ENCODE measurements at regions not wholly inside any gene's neighbourhood (a gene's known extent, or its start where the extent isn't known, plus 50 kb on each side); places are given as distances from the start of the nearest gene placed in this dataset.
A peak's percentile ranks its signal among the peaks of the same experiment; 100 is the strongest.
"Not testable (repeated sequence)": the region's sequence is repeated elsewhere in the genome, so short reads cannot be mapped to it uniquely, and the experiment has no call there.

DNA sequence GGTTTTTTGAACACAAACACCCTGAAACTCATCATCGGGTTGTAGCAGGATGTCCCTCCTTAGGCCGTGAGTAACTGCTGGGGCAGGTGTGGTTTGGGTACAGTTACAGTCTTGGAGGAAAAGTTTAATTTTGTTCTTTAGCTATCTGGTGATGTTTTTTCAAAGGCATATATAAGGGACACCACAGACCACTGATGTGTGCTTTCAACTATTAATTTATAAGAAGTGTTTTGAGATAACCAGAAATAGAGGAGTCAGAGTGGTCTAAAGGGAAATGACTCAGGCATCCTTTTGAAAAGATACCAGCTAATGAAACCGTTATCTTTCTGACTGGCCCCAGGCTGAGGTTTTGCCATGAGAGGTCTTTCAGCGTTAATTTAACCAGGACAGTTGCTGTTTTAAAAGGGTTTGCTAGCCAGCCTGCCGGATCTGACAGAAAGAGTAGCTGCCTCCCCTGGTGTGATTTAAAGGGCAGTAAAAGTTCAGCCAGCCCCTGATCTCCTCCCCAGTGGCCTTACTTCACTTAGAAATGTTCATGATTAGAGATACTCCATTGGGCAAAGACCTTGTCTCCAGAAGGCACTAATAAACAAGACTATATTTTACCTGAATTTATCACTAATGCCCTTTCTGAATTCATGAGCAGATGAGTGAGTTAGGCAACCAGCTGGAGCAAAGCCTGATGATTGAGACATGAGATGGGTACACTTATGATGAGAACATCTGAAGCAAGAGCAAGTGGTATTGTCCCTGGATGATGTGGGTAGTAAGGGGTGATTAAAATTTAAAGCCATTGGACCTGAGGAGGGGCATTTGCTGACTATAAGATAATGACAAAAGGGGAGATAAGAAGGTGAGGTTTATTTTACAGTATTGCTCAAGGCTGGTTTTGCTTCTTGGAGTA is 482.5 kb upstream of the TBL1XR1 start:
- peak; percentile 33 for DNase-seq

DNA sequence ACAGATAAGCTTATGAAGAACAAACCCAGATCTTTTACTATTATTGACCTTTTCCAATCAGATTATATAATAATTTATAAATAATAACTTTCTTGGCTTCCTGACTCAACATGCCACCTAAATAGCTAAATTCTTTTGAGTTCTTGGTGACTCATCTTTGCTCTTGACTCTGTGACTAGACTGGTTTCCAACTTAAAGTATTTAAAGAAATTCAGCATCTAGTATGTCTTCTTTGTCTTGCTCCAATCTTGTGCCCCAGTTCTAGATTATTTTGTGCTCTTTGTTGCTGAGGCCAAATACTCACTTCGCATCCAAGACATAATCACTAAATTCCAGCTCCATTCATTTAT is 483.2 kb upstream of the TBL1XR1 start:
- peak; percentile 74 for DNase-seq

DNA sequence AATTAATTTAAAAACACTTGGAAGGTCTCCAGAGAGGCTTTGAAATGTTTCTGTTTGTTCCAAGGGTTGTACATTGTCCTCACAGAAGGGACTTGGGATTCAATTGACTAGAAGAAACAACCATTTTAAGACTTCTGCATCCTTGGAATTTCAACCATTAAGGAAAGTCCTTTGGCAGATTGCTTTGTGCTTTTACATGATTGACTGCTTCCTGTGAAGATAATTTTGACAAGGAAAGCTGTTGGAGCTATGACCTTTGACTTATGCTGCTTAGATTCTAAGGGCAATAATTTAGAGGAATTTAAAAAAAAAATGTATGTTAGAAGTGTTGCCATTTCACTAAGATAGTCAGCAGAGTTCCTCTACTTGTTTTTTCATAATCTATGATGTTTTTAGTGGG is 483.9 kb upstream of the TBL1XR1 start:
- no peak for DNase-seq

DNA sequence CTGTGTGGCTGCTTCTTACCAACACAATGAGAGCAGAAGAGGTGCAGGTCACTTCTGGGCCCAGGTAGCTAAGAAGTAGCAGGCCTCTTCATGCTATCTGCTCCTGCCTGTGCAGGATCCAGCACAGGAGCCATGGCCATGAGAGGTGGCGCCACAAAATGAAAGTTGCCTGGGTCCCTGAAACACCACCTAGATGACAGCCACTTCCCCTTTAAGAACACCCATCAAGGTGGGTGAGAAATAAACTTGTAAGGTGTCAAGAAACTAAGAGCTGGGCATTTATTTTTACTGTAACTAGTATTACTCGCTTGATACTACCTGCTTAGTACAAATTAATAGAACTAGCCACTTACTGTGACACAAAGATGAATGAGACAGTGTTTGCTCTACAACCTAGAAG is 484.6 kb upstream of the TBL1XR1 start:
- no peak for DNase-seq

DNA sequence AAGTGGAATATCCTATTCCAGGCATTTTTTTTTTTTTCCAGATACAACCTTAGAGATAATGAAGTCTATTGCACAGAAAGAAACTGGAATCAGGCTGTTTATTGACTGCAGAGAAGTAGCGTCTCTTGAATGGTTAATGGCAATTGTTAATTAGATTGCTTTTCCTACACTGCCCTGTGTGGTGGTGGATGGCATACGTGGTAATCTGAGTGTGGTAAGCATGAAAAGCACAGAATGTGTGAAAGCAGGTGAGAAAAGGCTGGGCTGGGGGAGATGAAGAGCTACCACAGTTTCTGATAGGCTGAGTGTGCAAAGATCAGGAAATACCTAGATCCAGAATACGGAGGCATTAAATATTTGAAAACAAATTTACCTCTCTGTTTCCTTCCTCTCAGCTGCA is 486.3 kb upstream of the TBL1XR1 start:
- DNase-seq, result no peak

DNA sequence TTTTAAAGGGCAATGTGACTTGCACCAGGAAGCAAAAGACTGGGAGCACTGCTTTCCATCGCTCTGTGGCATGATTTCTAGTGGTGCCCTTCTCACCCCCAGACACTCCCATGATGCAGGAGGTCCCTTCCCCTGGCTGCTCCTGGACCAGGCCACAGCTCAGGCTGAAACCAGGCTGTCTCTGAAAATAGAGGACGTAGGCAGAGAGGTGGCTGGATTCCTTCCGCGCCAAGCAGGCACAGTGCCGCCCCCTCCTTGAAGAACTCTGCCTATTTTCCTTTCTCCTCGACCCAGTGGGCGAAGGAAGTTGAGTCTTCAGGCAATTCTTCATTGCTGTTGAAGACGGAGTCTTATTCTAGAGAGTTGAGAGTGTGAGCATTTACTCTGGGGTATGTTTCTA is 489.4 kb upstream of the TBL1XR1 start:
- no peak for DNase-seq

DNA sequence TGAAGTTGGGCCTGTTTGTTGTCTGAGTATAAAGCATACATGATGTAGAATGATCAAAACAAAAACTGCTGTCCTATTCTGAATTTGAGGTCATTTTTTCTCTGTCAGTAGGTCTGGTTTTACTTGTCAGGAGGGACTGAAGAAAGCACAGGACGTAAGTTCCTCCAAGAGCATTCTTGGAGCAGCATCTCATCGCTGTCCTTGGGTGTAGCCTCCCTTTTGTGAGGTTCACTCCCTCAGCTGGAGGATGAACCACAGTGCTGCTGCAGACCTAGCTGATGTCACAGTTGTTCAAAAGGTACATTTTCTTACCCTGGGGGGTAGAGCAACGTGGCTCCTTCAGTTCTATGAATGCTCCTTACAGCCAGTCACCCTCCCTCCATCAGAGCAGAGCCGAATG is 490.0 kb upstream of the TBL1XR1 start:
- no peak for DNase-seq

DNA sequence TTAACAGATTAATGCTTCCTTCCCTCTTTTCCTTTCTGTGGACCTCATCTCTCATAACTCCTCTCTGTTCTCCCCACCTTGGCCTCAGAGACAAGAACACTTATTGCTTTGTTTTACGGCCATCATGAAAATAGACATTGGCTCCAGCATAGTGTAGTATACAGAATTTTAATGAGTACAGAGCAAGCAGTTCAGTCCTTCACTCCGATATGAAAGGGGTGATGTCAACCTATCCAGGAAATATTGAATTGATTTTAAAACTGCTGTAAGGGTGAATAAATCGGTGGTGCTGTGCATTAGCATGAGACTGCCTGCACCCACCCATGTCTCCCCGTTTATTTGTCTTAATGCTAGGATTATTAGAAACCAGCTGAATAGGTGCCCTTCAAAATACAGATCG is 490.9 kb upstream of the TBL1XR1 start:
- DNase-seq, result no peak

DNA sequence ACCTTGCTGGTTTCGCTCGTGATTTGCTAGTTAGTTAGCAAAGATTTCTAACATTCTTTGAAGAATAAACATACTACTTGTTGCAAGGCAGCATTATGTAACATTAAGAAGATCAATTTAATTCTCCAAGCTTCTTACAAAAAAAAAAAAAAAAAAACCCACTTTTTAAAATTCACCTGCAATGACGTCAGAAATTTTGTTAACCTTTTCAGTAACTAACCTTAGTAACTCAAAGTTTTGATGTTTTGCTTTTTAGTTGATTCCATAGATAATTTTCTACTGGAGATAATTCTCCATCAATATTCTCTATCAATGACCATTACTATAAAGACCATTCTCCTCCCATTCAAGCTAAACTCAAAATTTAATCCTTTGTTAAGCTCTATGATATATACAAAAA is 491.8 kb upstream of the TBL1XR1 start:
- DNase-seq, result no peak

DNA sequence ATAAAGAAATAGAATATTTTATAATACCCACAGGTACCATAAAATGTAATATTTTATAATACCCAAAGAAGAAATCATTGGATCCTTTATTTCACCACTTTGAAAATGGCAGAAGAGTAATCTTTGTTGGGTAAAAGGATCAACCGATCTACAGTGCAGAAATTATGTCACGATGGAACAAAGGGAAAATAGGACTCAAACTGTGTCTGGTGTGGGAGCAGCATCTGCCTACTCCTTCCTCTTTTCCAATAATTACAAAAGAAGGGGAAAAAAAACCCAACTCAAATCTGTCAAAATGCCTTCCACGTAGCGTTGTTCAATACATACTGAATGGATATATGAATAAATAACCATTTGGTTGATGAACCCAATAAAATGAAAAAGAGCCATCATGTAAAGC is 492.6 kb upstream of the TBL1XR1 start:
- no peak for DNase-seq

DNA sequence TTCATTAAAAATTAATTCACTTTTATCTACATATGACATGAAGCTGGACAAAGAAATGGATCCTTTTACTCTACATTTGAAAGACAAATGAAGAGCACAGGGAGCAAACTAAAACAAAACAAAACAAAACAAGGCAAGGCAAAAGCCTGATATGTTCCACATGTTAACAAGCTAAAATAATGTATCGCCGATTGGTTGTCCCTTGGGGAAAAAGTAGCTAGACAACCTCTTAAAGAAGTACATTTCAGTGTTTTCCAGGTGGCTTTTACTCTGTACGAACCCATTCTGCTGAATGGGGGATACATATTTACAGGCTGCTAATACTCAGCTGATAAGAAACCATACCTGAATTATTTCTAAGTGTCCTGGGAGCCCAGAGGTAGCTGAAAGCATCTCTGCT is 493.0 kb upstream of the TBL1XR1 start:
- no peak for DNase-seq

DNA sequence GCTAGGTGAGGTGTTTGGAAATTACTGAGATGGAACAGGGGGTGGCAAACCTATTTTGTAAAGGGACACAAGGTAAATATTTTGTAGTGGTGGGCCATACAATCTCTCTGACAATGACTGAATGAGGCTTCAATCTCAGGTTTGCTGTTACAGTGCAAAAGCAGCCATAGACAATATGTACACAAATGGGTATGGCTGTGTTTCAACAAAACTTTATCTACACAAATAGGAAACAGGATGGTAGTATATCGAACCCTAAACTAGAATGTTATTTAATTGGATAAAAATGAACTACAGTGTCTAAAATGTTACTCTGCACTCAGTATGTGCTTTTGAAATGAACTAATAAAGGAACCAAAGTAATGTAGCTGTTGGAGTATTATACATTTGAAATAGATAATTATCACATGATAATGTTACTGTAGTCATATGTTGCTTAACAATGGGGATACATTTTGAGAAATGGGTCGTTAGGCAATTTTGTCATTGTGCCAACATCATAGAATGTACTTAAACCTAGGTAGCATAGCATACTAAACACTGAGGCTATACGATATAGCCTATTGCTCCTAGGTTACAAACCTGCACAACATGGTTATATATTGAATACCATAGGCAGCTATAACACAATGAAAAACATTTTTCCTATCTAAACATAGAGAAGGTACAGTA is 495.2 kb upstream of the TBL1XR1 start:
- DNase-seq, result no peak

DNA sequence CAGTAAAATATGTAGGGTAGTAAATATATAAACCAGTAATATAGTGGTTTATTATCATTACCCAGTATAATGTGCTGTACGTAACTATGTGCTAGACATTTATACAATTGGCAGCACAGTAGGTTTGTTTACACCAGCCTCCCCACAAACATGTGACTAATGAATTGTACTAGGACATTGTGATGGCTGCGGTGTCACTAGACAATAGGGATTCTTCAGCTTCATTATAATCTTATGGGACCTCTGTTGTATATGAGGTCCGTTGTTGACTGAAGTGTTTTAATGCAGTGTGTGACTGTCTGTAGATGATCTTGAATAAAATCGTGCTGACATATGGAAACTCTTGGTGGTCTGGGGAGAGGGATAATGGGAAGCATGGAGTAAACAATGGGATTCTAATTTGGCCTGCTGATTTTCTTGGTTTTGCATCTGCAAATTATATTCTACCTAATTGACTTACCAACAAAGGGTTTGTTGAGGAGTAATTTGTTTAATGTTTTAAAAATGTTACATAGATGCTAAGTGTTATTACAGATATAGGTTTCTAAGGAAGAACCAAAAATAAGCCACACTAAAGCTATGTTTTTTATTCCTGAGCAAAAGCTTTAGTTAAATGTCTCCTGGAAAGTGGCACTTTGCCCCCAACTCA is 496.5 kb upstream of the TBL1XR1 start:
- DNase-seq, result no peak

DNA sequence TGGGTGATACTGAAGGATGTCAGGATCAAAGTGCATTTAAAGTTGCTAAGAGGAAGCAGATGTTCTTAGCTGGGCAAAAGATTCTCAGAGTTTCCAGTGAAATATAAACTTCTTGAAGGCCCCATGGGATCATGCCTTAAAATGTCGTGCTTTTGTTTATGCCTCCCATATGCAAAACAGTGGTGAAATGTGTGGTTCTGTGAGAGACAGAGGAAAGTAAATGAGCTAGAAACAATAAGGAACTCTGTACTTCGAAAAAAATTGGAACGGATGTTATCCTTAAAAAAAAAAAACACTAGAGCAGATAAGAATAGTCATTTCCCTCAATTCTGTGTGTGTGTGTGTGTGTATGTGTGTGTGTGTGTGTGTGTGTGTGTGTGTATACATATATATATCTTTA is 497.0 kb upstream of the TBL1XR1 start:
- DNase-seq, result peak; percentile 47

DNA sequence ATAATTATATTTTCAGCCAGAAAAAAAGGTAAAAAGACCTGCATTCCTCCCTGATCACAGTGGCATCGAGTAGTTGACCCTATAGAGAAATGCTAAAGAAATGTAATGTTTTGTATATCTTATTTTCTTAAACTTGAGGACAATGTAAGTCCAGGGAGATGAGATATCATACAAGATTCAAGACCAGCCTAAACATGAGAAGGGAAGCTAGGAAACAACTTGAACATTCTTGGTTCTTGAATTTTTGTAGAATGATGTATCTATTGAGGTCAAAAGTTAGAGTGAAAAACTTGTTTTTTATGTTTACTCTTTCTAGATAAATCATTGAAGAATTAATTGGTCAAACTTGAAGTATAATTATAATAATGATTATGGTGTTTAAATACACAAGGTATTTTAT is 497.7 kb upstream of the TBL1XR1 start:
- DNase-seq, result no peak

DNA sequence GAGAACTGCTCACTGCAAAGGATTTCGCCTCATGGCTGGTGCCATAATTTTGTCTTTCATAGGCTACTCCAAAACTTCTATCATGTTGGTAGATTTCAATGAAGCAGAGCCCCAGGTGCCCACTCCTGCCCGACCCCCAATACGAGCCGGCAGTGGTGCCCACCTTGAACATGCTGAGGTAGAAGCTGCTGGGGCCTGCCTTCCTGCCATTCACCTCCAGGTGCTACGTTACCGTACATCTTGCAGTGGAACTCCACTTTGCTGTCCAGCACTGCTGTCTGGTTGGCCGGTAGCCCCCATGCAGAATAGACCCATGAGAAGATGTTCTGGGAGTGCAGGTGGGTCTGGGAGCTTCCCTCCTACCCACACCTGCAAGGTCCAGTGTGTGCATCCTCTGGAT is 502.8 kb upstream of the TBL1XR1 start:
- no peak for DNase-seq

DNA sequence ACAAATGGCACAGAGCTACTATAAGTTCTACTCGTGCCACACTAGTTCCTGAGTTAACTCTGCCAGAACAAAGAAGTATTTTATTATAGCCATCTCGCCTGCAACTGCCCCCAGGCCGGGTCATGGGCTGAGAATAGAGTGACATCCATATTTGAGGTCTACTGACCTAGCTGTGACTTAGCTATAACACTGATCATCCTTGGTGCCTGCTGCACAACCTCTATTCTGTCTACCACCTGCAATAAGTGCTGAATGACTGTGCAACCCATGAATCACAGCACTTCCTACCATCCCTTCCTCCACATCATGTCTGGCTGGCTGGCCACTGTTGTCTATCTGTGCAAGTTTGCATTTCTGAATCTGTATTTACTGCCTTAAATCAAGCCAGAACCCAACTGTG is 506.5 kb upstream of the TBL1XR1 start:
- DNase-seq, result no peak

DNA sequence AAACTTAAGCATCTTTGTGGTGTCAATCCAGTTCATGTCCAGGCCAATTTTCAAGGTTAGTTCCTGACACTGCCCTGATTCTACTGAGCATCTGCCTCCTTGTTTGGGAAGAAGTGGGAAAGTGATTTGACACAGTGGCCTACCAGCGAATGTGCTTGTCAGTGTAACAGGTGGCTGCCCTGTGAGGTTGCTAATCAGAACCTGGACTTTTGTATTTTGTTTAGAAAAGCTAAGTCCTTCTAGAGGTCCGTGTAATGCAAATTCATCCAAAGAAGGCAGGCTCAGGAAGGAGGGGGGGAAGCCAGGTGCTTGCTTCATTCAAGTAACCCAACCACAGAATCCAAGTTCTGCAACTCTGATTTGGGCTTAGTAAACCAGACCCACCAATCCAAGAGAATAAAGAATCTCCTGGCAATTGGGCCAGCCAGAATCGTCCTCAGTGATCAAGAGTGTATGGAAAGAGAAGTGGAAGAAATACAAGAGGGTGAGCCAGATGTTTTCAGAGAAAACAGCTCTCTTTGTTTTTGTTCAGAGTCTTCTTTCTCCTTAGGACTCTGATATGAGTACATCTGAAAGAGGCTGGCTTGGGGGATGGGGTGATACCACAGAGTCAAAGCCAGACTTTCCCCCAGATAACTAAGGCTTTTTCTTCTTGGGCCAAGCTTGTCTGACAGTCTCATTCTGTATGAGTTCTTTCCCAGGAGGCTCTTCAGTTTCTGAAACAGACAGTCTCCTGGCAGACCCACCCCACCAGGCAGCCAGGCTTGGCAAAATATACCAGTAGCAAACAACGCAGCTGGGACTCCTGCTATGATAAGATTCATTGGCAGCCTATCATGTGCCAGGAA is 508.9 kb upstream of the TBL1XR1 start:
- peak; percentile 35 for DNase-seq

DNA sequence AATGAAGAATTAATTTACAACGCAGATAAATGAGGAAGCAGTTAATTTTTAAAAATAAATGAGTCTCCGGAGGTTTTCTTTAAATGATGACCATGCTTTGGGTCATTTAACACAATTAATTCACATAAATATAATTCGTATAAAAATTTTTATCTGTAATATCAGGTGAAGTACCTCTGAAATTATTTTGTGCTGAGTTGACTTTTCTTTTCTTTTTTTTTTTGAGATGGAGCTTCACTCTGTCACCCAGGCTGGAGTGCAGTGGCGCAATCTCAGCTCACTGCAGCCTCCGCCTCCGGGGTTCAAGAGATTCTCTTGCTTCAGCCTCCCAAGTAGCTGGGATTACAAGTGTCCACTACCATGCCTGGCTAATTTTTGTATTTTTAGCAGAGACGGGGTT is 512.2 kb upstream of the TBL1XR1 start:
- not testable (repeated sequence) for DNase-seq

DNA sequence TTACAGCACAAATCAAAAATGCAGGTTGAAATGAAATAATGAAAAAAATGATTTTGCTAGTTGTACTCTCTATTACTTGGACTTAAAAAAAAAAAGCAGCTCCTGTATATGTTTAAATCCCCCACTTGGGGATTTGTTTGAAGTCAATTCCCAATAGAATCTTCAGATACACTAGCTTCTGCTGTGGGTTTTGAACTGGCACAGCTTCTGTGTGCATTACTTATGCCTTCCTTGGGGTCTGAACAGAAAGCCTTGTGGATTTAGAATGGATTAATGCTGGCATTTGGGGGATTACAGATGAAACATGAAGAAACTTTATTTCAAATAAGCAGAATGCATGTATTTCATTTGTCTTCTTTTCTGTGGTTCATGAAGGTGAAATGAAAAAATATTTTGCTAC is 513.2 kb upstream of the TBL1XR1 start:
- no peak for DNase-seq

DNA sequence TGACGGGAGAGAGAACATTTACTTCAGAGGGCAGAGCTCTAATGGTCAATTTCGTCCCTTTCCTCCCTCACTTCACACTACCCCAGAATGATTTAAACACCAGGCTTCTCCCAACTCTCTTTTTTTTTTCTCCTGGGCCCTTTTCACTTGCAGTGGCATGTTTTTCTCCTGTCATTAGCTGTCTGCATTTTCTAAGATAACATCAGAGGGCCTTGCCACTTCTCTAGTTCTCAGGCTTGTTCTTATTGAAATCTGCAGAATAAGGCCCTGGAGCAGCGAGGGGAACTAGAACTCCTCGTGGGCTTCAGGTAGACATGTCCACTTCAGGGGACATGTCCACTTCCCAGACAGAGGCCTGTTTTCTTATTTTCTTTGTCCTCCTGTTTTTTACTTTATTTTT is 514.4 kb upstream of the TBL1XR1 start:
- no peak for DNase-seq

DNA sequence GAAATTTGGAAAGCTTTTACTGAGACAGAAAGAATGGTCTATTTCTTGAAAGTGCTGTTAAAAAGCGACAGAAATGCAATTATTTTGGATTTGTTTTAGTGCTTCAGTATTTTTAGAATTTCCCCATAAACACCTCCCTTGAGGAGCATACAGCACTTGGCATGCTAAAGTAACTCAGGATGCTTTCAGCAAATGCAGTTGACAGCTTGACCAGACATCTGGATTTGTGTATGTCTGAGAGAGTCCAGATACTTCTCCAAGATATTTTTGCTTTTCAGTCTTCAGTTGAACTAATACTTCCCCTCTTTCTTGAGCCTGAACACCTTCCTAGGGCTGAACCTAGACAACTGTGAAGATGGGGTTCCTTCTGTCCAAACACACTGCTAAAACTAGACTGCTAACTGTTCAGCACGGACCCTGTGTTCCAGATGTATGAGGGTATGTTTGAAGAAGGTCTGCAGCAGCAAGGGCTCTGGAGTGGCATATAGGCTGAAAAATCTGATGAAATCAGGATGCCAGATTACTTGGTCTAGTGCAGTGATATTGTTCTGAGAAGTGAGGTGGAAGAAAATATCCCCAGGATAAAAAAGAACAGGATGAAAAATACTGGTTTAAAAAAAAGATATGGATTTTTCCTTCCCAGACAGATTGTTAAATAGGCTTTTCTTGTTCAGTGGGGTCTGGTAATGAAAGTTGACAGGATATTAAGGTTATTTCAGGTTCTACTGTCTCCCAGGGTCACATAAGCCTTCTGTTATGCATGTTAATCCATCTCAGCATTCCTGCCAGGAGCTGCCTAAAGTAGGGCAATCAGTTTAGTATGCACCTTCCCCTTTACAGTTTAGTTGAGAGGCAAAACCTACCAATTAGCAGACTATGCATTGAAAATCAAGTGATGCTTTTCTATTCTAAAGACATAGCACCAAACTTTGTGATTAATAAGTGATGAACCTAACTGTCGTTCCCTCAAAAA is 516.9 kb upstream of the TBL1XR1 start:
- DNase-seq, result peak; percentile 44

Measured in fibroblast of skin of back (primary cell).